HEK293 (cell line): ENCODE measurements at regions not wholly inside any gene's neighbourhood (a gene's known extent, or its start where the extent isn't known, plus 50 kb on each side); places are given as distances from the start of the nearest gene placed in this dataset.

Source experiments
- CTCF ChIA-PET: fragments of 350-600 bp; formaldehyde crosslinking; extraction: SDS; loops from one replicate; lab custom pipeline; 2021; ENCODE audit warnings: antibody characterized with exemption; lab: Yijun Ruan, JAX
- POLR2A ChIA-PET: fragments of 300-600 bp; formaldehyde crosslinking; extraction: SDS; loops from one replicate; lab custom pipeline; 2020; ENCODE audit warnings: antibody characterized with exemption, inconsistent platforms; lab: Yijun Ruan, JAX
- H3K27ac ChIP-seq: fragments of 200-500 bp; sonication (Bioruptor generic); 2 replicates; pipeline ENCODE4 v1.5.1; 2014; ENCODE audit warnings: low read depth, low read length, control low read depth, inconsistent platforms; ENCODE audit errors: extremely low read depth
- H3K36me3 ChIP-seq, 2 experiments: fragments of 200-500 bp in 1 of 2; sonication (Bioruptor generic) in 1 of 2; 1 replicate in 1 of 2; 2 replicates in 1 of 2; pipeline ENCODE4 v1.5.1; 2014 to 2017; ENCODE audit warnings: inconsistent platforms in 2 of 2, low read length in 2 of 2; ENCODE audit not compliant: control insufficient read depth in 2 of 2, insufficient read depth in 1 of 2
- H3K4me1 ChIP-seq: fragments of 200-500 bp; sonication (Bioruptor generic); 2 replicates; pipeline ENCODE4 v1.5.1; 2014; ENCODE audit warnings: mild to moderate bottlenecking, low read length, inconsistent platforms; ENCODE audit not compliant: control insufficient read depth, insufficient read depth
- H3K4me3 ChIP-seq: 2 replicates; pipeline ENCODE4 v1.5.1; 2011; ENCODE audit warnings: low read depth, mild to moderate bottlenecking, control low read depth, low read length, moderate library complexity
- H3K9me3 ChIP-seq: fragments of 200-500 bp; sonication (Bioruptor generic); 2 replicates; pipeline ENCODE4 v1.5.1; 2014; ENCODE audit warnings: low read depth, low read length, inconsistent platforms; ENCODE audit not compliant: control insufficient read depth, insufficient read depth
- AEBP2 ChIP-seq: fragments of 450-650 bp; formaldehyde crosslinking; IDR thresholded peaks from 2 replicates; pipeline ENCODE4 v1.5.1; 2016; ENCODE audit warnings: missing biosample characterization, missing genetic modification characterization, borderline replicate concordance
- GLI4 ChIP-seq: fragments of 450-650 bp; formaldehyde crosslinking; IDR thresholded peaks from 2 replicates; pipeline ENCODE4 v1.5.1; 2016; ENCODE audit warnings: missing biosample characterization, missing genetic modification characterization
- HOXD13 ChIP-seq: sonication (generic); formaldehyde crosslinking; IDR thresholded peaks from 2 replicates; pipeline ENCODE4 v1.8.0; 2022; ENCODE audit warnings: missing genetic modification reagents, borderline replicate concordance
- KLF8 ChIP-seq: fragments of 450-650 bp; formaldehyde crosslinking; IDR thresholded peaks from 2 replicates; pipeline ENCODE4 v1.5.1; 2016; ENCODE audit warnings: missing biosample characterization, missing genetic modification characterization
- KLF9 ChIP-seq: fragments of 450-650 bp; formaldehyde crosslinking; IDR thresholded peaks from 2 replicates; pipeline ENCODE4 v1.5.1; 2016; ENCODE audit warnings: missing biosample characterization, missing genetic modification characterization, low read depth
- MEIS1 ChIP-seq: sonication (generic); formaldehyde crosslinking; IDR thresholded peaks from 2 replicates; pipeline ENCODE4 v1.8.1; 2022; ENCODE audit warnings: missing genetic modification reagents, mild to moderate bottlenecking, borderline replicate concordance
- PRDM1 ChIP-seq: fragments of 450-650 bp; formaldehyde crosslinking; IDR thresholded peaks from 2 replicates; pipeline ENCODE4; 2016; ENCODE audit warnings: missing biosample characterization, missing genetic modification characterization
- PRDM4 ChIP-seq: fragments of 450-650 bp; formaldehyde crosslinking; IDR thresholded peaks from 2 replicates; pipeline ENCODE4 v1.5.1; 2017; ENCODE audit warnings: missing biosample characterization, missing genetic modification characterization
- RBAK ChIP-seq: fragments of 450-650 bp; formaldehyde crosslinking; IDR thresholded peaks from 2 replicates; pipeline ENCODE4 v1.5.1; 2016; ENCODE audit warnings: missing biosample characterization, missing genetic modification characterization
- SP7 ChIP-seq: fragments of 450-650 bp; formaldehyde crosslinking; IDR thresholded peaks from 2 replicates; pipeline ENCODE4 v1.5.1; 2016; ENCODE audit warnings: missing biosample characterization, missing genetic modification characterization
- TSHZ1 ChIP-seq: fragments of 450-650 bp; formaldehyde crosslinking; IDR thresholded peaks from 2 replicates; pipeline ENCODE4 v1.5.1; 2016; ENCODE audit warnings: missing biosample characterization, missing genetic modification characterization, borderline replicate concordance
- ZIC2 ChIP-seq: fragments of 450-650 bp; formaldehyde crosslinking; IDR thresholded peaks from 2 replicates; pipeline ENCODE4 v1.5.1; 2016; ENCODE audit warnings: missing biosample characterization, missing genetic modification characterization
- ZNF146 ChIP-seq: fragments of 450-650 bp; formaldehyde crosslinking; IDR thresholded peaks from 2 replicates; pipeline ENCODE4 v1.5.1; 2016; ENCODE audit warnings: missing biosample characterization, missing genetic modification characterization
- ZNF24 ChIP-seq: fragments of 450-650 bp; formaldehyde crosslinking; IDR thresholded peaks from 2 replicates; pipeline ENCODE4 v1.5.1; 2016; ENCODE audit warnings: missing biosample characterization, missing genetic modification characterization
- ZNF292 ChIP-seq: fragments of 450-650 bp; formaldehyde crosslinking; IDR thresholded peaks from 2 replicates; pipeline ENCODE4 v1.5.1; 2016; ENCODE audit warnings: low read depth, missing biosample characterization, missing genetic modification characterization, borderline replicate concordance
- ZNF311 ChIP-seq: fragments of 450-650 bp; formaldehyde crosslinking; IDR thresholded peaks from 2 replicates; pipeline ENCODE4 v1.5.1; 2017; ENCODE audit warnings: missing biosample characterization, missing genetic modification characterization, borderline replicate concordance
- ZNF335 ChIP-seq: fragments of 450-650 bp; formaldehyde crosslinking; conservative IDR thresholded peaks from 2 replicates; pipeline ENCODE4 v1.5.1; 2016; ENCODE audit warnings: missing biosample characterization, missing genetic modification characterization
- ZNF48 ChIP-seq: fragments of 450-650 bp; formaldehyde crosslinking; IDR thresholded peaks from 2 replicates; pipeline ENCODE4 v1.5.1; 2016; ENCODE audit warnings: missing biosample characterization, missing genetic modification characterization
- ZNF549 ChIP-seq: fragments of 450-650 bp; IDR thresholded peaks from 2 replicates; pipeline ENCODE4 v1.5.1; 2018; ENCODE audit warnings: missing biosample characterization, missing genetic modification characterization, mild to moderate bottlenecking, inconsistent platforms, moderate library complexity
- ZNF791 ChIP-seq: fragments of 450-650 bp; formaldehyde crosslinking; IDR thresholded peaks from 2 replicates; pipeline ENCODE4 v1.5.1; 2016; ENCODE audit warnings: missing biosample characterization, missing genetic modification characterization
- ZNF843 ChIP-seq: fragments of 450-650 bp; formaldehyde crosslinking; IDR thresholded peaks from 2 replicates; pipeline ENCODE4 v1.5.1; 2016; ENCODE audit warnings: missing biosample characterization, missing genetic modification characterization
- TF ChIP-seq, protein P1 (sequence below): fragments of 450-650 bp; formaldehyde crosslinking; IDR thresholded peaks from 2 replicates; pipeline ENCODE4 v1.5.1; 2016; ENCODE audit warnings: missing biosample characterization, missing genetic modification characterization

- POLR2A ChIA-PET: no interaction called here
- CTCF ChIA-PET: no interaction called here
- H3K9me3 ChIP-seq: no peaks in the 10 kb centered on the region
- H3K27ac ChIP-seq: no peak overlapping the region
- TF ChIP-seq ZNF24 (tag by site-specific recombination) (no peak), ZNF146 (tag by site-specific recombination) (no peak), GLI4 (tag by site-specific recombination) (no peak), ZIC2 (tag by site-specific recombination) (no peak), ZNF311 (tag by site-specific recombination) (no peak), ZNF791 (tag by site-specific recombination) (no peak), KLF8 (tag by site-specific recombination) (no peak), PRDM1 (tag by site-specific recombination) (no peak), ZNF843 (tag by site-specific recombination) (no peak), MEIS1 (CRISPR knock-in tag) (no peak), ZNF292 (tag by site-specific recombination) (no peak), ZNF48 (no peak), TSHZ1 (tag by site-specific recombination) (no peak), SP7 (tag by site-specific recombination) (no peak)
- TF ChIP-seq, protein P1, sequence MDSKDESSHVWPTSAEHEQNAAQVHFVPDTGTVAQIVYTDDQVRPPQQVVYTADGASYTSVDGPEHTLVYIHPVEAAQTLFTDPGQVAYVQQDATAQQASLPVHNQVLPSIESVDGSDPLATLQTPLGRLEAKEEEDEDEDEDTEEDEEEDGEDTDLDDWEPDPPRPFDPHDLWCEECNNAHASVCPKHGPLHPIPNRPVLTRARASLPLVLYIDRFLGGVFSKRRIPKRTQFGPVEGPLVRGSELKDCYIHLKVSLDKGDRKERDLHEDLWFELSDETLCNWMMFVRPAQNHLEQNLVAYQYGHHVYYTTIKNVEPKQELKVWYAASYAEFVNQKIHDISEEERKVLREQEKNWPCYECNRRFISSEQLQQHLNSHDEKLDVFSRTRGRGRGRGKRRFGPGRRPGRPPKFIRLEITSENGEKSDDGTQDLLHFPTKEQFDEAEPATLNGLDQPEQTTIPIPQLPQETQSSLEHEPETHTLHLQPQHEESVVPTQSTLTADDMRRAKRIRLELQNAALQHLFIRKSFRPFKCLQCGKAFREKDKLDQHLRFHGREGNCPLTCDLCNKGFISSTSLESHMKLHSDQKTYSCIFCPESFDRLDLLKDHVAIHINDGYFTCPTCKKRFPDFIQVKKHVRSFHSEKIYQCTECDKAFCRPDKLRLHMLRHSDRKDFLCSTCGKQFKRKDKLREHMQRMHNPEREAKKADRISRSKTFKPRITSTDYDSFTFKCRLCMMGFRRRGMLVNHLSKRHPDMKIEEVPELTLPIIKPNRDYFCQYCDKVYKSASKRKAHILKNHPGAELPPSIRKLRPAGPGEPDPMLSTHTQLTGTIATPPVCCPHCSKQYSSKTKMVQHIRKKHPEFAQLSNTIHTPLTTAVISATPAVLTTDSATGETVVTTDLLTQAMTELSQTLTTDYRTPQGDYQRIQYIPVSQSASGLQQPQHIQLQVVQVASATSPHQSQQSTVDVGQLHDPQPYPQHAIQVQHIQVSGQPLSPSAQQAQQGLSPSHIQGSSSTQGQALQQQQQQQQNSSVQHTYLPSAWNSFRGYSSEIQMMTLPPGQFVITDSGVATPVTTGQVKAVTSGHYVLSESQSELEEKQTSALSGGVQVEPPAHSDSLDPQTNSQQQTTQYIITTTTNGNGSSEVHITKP (tag by site-specific recombination): no peak
- no peak overlapping the region for H3K4me3 ChIP-seq
- no peaks in the 10 kb centered on the region for H3K4me1 ChIP-seq
- no peaks in the 10 kb centered on the region for H3K36me3 ChIP-seq
Measured at GRCh38 chr5:62767077-62767476, 188.5 kb downstream of the LRRC70 start.

DNA sequence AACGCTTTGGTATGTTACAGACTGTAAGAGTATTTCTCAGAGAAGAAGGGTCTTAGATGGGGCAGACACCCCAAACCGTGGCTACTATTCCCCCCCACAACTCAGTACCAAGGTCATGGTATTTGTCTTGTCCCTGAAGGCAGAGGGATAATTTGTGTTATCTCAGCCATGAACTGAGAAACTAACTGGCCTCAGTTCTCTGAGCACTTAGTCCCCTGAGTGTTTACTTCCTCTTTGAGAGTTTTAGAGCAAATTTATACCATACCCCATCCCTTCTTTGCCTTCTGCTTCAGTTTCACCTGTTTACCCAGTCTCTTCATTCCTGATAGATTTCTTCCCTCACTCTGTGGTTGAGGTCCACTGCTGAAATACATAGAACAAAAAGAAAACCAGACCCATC, 183.9 kb downstream of the LRRC70 start:
- H3K4me3 ChIP-seq: no peak overlapping the region
- H3K36me3 ChIP-seq: no peaks in the 10 kb centered on the region
- H3K27ac ChIP-seq: no peak overlapping the region

More for the DNA sequence above, 183.9 kb downstream of the LRRC70 start:
- H3K4me1 ChIP-seq: no peaks in the 10 kb centered on the region
- ChIA-PET POLR2A (no interaction called here), CTCF (no interaction called here)
- H3K9me3 ChIP-seq: no peaks in the 10 kb centered on the region
- no peak for TF ChIP-seq ZNF549 (tag by site-specific recombination)
- TF ChIP-seq ZNF335 (tag by site-specific recombination): no peak
- no peak for TF ChIP-seq HOXD13 (CRISPR knock-in tag)
- no peak for TF ChIP-seq PRDM4
- TF ChIP-seq RBAK (tag by site-specific recombination): no peak
- TF ChIP-seq KLF9 (tag by site-specific recombination): no peak
- no peak for TF ChIP-seq AEBP2 (tag by site-specific recombination)
